PC-3 (cell line): ENCODE measurements at regions not wholly inside any gene's neighbourhood (a gene's known extent, or its start where the extent isn't known, plus 50 kb on each side); places are given as distances from the start of the nearest gene placed in this dataset.

Experiments
- ATAC-seq: fragments of 200-7000 bp; cut with Tn5 transposase; 2 replicates; pipeline ENCODE4 v1.9.1; 2020; ENCODE audit warnings: mild to moderate bottlenecking, moderate library complexity
- BruUV-seq: library from RNA; stranded (reverse); fragments of 400-500 nt; replicated peaks from 2 replicates; lab custom pipeline; 2021; lab: Mats Ljungman, UMichigan
- CTCF ChIA-PET: fragments of 300-600 bp; sonication (Branson Sonifier 250); formaldehyde crosslinking; loops from one replicate; lab custom pipeline; 2022; ENCODE audit warnings: antibody characterized with exemption; lab: Charles Lee
- POLR2A ChIA-PET: fragments of 300-600 bp; sonication (Branson Sonifier 250); formaldehyde crosslinking; loops from one replicate; lab custom pipeline; 2022; ENCODE audit warnings: antibody characterized with exemption; ENCODE audit not compliant: unreplicated experiment; lab: Charles Lee
- DNase-seq: peaks from one replicate; pipeline ENCODE4 v3.0.0-alpha.2; 2015
- H2AFZ ChIP-seq: fragments of 300-600 bp; sonication (generic); 2 replicates; pipeline ENCODE4 v1.6.0; 2016; ENCODE audit warnings: antibody characterized with exemption, low read length
- H3F3A ChIP-seq: fragments of 300-600 bp; sonication (generic); one replicate; pipeline ENCODE4 v1.6.0; 2017; ENCODE audit warnings: antibody characterized with exemption, low read length, control low read depth, mild to moderate bottlenecking; ENCODE audit not compliant: unreplicated experiment
- H3K27ac ChIP-seq: fragments of 300-600 bp; sonication (generic); 2 replicates; pipeline ENCODE4 v1.5.1; 2016; ENCODE audit warnings: mild to moderate bottlenecking, low read length
- H3K27me3 ChIP-seq: fragments of 300-600 bp; sonication (generic); 2 replicates; pipeline ENCODE4 v1.6.1; 2016; ENCODE audit warnings: low read length, mixed read lengths
- H3K36me3 ChIP-seq: fragments of 300-600 bp; sonication (generic); 2 replicates; pipeline ENCODE4 v1.6.1; 2016; ENCODE audit warnings: low read depth, mixed run types, low read length, mixed read lengths
- H3K4me1 ChIP-seq: fragments of 300-600 bp; sonication (generic); 2 replicates; pipeline ENCODE4 v1.5.1; 2016; ENCODE audit warnings: low read length; ENCODE audit not compliant: insufficient read depth
- H3K4me2 ChIP-seq: fragments of 300-600 bp; sonication (generic); 2 replicates; pipeline ENCODE4 v1.6.0; 2016; ENCODE audit warnings: low read length
- H3K4me3 ChIP-seq: fragments of 300-600 bp; sonication (generic); 2 replicates; pipeline ENCODE4 v1.5.1; 2016; ENCODE audit warnings: mild to moderate bottlenecking, low read length, mixed read lengths
- H3K79me2 ChIP-seq: fragments of 300-600 bp; sonication (generic); 2 replicates; pipeline ENCODE4 v1.6.1; 2017; ENCODE audit warnings: low read length, mixed read lengths
- H3K9ac ChIP-seq: fragments of 300-600 bp; sonication (generic); 2 replicates; pipeline ENCODE4 v1.6.0; 2016; ENCODE audit warnings: mild to moderate bottlenecking, low read length
- H3K9me2 ChIP-seq: fragments of 300-600 bp; sonication (generic); replicated peaks from 2 replicates; pipeline ENCODE4 v1.6.1; 2016; ENCODE audit warnings: mixed run types, low read length, mixed read lengths
- H3K9me3 ChIP-seq: fragments of 300-600 bp; sonication (generic); 2 replicates; pipeline ENCODE4 v1.6.1; 2016; ENCODE audit warnings: low read length, mixed read lengths
- H4K20me1 ChIP-seq: fragments of 300-600 bp; sonication (generic); 2 replicates; pipeline ENCODE4 v1.6.1; 2016; ENCODE audit warnings: low read length, mixed read lengths
- EZH2 ChIP-seq: fragments of 300-600 bp; sonication (generic); IDR thresholded peaks from one replicate; pipeline ENCODE4 v1.6.1; 2017; ENCODE audit warnings: antibody characterized with exemption, mild to moderate bottlenecking, low read length; ENCODE audit not compliant: unreplicated experiment
- EZH2phosphoT487 ChIP-seq: fragments of 300-600 bp; sonication (generic); IDR thresholded peaks from 2 replicates; pipeline ENCODE4 v1.6.1; 2018; ENCODE audit warnings: mild to moderate bottlenecking, antibody characterized with exemption, low read length, borderline replicate concordance
- intact Hi-C: fragments of 100-400 bp; cut with micrococcal nuclease; formaldehyde crosslinking; loops from 2 replicates; pipeline ENCODE4 v1.9.0; 2023
- TF ChIP-seq, protein P1 (sequence below): fragments of 300-600 bp; sonication (generic); conservative IDR thresholded peaks from 2 replicates; pipeline ENCODE4 v1.5.1; 2017; ENCODE audit warnings: antibody characterized with exemption, low read depth, mild to moderate bottlenecking, low read length

DNA sequence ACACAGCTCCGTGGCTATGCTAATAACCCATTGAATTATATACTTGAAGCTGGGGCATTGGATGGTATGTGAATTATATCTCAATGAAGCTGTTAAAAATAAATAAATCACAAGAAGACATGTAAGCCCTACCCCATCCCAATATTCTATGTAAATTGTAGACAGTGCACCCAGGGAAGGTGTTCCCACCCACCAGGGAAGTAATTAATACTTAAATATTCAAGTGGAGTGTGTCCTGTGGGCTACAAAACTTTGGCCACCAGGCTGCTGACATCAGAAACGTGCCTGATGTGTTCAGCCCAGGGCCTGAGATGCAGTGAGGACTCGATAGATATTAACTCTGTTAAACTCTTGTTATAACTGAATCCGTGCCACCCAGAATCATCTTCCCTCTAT, 240.4 kb upstream of the RREB1 start:
- Histone ChIP-seq H3K4me2 (no peak overlapping the region), H4K20me1 (no peaks in the 10 kb centered on the region), H3K27me3 (no peaks in the 10 kb centered on the region), H3K4me1 (no peaks in the 10 kb centered on the region), H3K9me2 (no peaks in the 10 kb centered on the region), H3K4me3 (no peak overlapping the region), H3K27ac (no peak overlapping the region), H3K9me3 (no peaks in the 10 kb centered on the region), H3K36me3 (no peaks in the 10 kb centered on the region), H2AFZ (no peak overlapping the region), H3K79me2 (no peaks in the 10 kb centered on the region), H3K9ac (no peak overlapping the region), H3F3A (no peaks in the 10 kb centered on the region)
- POLR2A ChIA-PET = no interaction called here
- TF ChIP-seq EZH2 = no peak
- TF ChIP-seq, protein P1, sequence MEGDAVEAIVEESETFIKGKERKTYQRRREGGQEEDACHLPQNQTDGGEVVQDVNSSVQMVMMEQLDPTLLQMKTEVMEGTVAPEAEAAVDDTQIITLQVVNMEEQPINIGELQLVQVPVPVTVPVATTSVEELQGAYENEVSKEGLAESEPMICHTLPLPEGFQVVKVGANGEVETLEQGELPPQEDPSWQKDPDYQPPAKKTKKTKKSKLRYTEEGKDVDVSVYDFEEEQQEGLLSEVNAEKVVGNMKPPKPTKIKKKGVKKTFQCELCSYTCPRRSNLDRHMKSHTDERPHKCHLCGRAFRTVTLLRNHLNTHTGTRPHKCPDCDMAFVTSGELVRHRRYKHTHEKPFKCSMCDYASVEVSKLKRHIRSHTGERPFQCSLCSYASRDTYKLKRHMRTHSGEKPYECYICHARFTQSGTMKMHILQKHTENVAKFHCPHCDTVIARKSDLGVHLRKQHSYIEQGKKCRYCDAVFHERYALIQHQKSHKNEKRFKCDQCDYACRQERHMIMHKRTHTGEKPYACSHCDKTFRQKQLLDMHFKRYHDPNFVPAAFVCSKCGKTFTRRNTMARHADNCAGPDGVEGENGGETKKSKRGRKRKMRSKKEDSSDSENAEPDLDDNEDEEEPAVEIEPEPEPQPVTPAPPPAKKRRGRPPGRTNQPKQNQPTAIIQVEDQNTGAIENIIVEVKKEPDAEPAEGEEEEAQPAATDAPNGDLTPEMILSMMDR = no peak
- DNase-seq (no peak), ATAC-seq (no peak)
- BruUV-seq = no TSS peak
- intact Hi-C loops = no loop called here
- CTCF ChIA-PET = no interaction called here

DNA sequence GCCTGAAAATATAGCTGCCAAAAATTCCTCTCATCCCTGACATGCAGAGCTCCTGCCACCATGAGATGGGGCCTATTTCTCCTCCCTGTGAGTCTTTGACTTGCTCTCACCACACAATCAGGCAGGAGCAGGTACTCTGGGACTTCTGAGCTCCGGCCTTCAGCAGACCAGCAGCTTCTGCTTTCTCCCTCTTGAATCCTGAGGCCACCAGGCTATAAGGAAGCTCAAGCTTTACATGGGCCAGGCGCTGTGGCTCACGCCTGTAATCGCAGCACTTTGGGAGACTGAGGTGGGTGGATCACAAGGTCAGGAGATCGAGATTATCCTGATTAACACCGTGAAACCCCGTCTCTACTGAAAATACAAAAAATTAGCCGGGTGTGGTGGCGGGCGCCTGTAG, 238.7 kb upstream of the RREB1 start:
- Histone ChIP-seq H3K4me2 (no peak overlapping the region), H3K9ac (no peak overlapping the region), H3K79me2 (no peaks in the 10 kb centered on the region), H3F3A (no peaks in the 10 kb centered on the region), H3K36me3 (no peaks in the 10 kb centered on the region), H3K27ac (no peak overlapping the region), H3K4me3 (no peak overlapping the region), H3K9me2 (no peaks in the 10 kb centered on the region), H3K4me1 (no peaks in the 10 kb centered on the region), H3K9me3 (no peaks in the 10 kb centered on the region), H3K27me3 (no peaks in the 10 kb centered on the region), H4K20me1 (no peaks in the 10 kb centered on the region), H2AFZ (no peak overlapping the region)
- TF ChIP-seq, protein P1 = no peak
- DNase-seq (no peak), ATAC-seq (no peak)
- ChIA-PET CTCF (no interaction called here), POLR2A (no interaction called here)
- intact Hi-C loops = no loop called here
- no TSS peak for BruUV-seq

DNA sequence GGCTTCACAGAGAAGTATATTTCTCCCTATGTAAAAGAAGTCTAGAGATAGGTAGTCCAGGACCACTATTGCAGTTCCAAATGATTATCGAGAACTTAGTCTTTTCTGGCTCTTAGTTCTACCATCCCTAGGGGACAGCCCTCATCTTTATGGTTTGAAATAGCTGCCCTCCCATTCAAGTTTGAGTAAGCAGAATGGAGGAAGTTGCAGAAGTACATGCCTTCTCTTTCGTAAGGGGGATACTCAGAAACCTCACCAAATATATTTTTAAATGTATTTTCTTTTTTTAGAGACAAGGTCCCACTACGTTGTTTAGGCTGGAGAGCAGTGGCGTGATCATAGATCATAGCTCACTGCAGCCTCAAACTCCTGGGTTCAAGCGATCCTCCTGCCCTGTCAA, 236.8 kb upstream of the RREB1 start:
- no peak overlapping the region for H3K4me2 ChIP-seq
- POLR2A ChIA-PET = interaction anchor here (0.7 kb wide), 1 partner anchor 8 kb away, joined by 4 read pairs; no protein-coding TSS in a partner anchor
- no peaks in the 10 kb centered on the region for H4K20me1 ChIP-seq
- intact Hi-C loops = no loop called here
- TF ChIP-seq, protein P1 = no peak
- TF ChIP-seq EZH2phosphoT487 = no peak
- no peak for TF ChIP-seq EZH2
- no TSS peak for BruUV-seq
- H3K27me3 ChIP-seq = no peaks in the 10 kb centered on the region
- H3K79me2 ChIP-seq = no peaks in the 10 kb centered on the region
- H3K36me3 ChIP-seq = no peaks in the 10 kb centered on the region
- CTCF ChIA-PET = no interaction called here
- no peaks in the 10 kb centered on the region for H3F3A ChIP-seq
- no peak overlapping the region for H2AFZ ChIP-seq
- H3K27ac ChIP-seq = no peak overlapping the region
- no peak overlapping the region for H3K9ac ChIP-seq
- H3K9me2 ChIP-seq = no peaks in the 10 kb centered on the region
- H3K4me1 ChIP-seq = peaks cover under 1% of the 10 kb centered on the region; the same call in 1 of the 2 replicates
- no peaks in the 10 kb centered on the region for H3K9me3 ChIP-seq
- no peak for DNase-seq
- no peak overlapping the region for H3K4me3 ChIP-seq
- ATAC-seq = no peak
